Heart left ventricle (tissue), 16 donors: ENCODE measurements at regions not wholly inside any gene's neighbourhood (a gene's known extent, or its start where the extent isn't known, plus 50 kb on each side); places are given as distances from the start of the nearest gene placed in this dataset.

Experiments used
- ATAC-seq, 4 donors: fragments of 200-7000 bp; cut with Tn5 transposase; one replicate each; pipeline ENCODE4 v1.9.1; 2020 to 2022; ENCODE audit warnings: moderate library complexity in 4 of 4, mild to moderate bottlenecking in 3 of 4, moderate number of reproducible peaks in 1 of 4
- DNase-seq, 5 donors: peaks; one replicate each; pipeline ENCODE4 v3.0.0-alpha.2; 2020
- H3K27ac ChIP-seq, 12 donors: fragments of 200-600 bp; sonication (generic) in 4 of 12; one replicate each; pipeline versions ENCODE4 v1.5.0 to v1.8.0; 2016 to 2022; ENCODE audit warnings: mild to moderate bottlenecking in 2 of 12
- H3K27me3 ChIP-seq, 9 donors: fragments of 200-600 bp; sonication (generic) in 2 of 9; one replicate each; pipeline versions ENCODE4 v1.5.1 to v1.8.0; 2016 to 2022; ENCODE audit warnings: mild to moderate bottlenecking in 3 of 9
- H3K36me3 ChIP-seq, 9 donors: fragments of 200-600 bp; sonication (generic) in 2 of 9; one replicate each; pipeline versions ENCODE4 v1.5.0 to v1.8.0; 2018 to 2022; ENCODE audit warnings: mild to moderate bottlenecking in 2 of 9
- H3K4me1 ChIP-seq, 12 donors: fragments of 200-600 bp; sonication (generic) in 4 of 12; one replicate each; pipeline versions ENCODE4 v1.5.0 to v1.8.0; 2016 to 2022; ENCODE audit warnings: mild to moderate bottlenecking in 3 of 12
- H3K4me3 ChIP-seq, 12 donors: fragments of 200-600 bp; sonication (generic) in 4 of 12; one replicate each; pipeline versions ENCODE4 v1.5.0 to v1.8.0; 2017 to 2022; ENCODE audit warnings: mild to moderate bottlenecking in 9 of 12, moderate library complexity in 4 of 12
- H3K9me3 ChIP-seq, 12 donors: fragments of 200-600 bp; sonication (generic) in 4 of 12; one replicate each; pipeline versions ENCODE4 v1.5.0 to v1.8.0; 2016 to 2022; ENCODE audit warnings: mild to moderate bottlenecking in 1 of 12
- CTCF ChIP-seq, 12 donors: fragments of 200-600 bp; sonication (generic) in 4 of 12; IDR thresholded peaks; one replicate each; pipeline versions ENCODE4 v1.5.0 to v1.8.0; 2018 to 2022; ENCODE audit warnings: antibody characterized with exemption in 12 of 12, mild to moderate bottlenecking in 5 of 12
- POLR2A ChIP-seq, 2 donors: fragments of 450-650 bp; IDR thresholded peaks; one replicate each; pipeline ENCODE4 v1.6.1; 2017; ENCODE audit warnings: antibody characterized with exemption in 2 of 2, mild to moderate bottlenecking in 2 of 2, moderate library complexity in 2 of 2
- WGBS, 4 donors: extraction: QIAGEN DNeasy Blood & Tissue Kit in 2 of 4; methylation state at CpG; one replicate each; pipeline versions ENCODE4 v1.1.5 to v1.1.7; 2013 to 2018; 5-methylcytosine and 5-hydroxymethylcytosine counted together
- intact Hi-C, 10 donors: fragments of 100-400 bp; cut with DNase I; formaldehyde crosslinking; loops; one replicate each; pipeline versions ENCODE4 v1.11.1 to v1.14.2; 2022
- donor health status: ischemic (EF 13 %, LVEDD 7.1; RV severe dilation, severe dysfunction).
- donor health status: healthy with polysubstance abuse.
- donor health status: DM: no; HTN: yes; CAD: no.
- donor health status: DM: no; HTN: no; CAD: no.
- donor health status: ischemic (EF 25% LVEDD 6.9; RV normal size, moderate dysfunction).
- donor health status: ischemic (EF 25% LVEDD 5.7; RV mildly dilated, moderate dysfunction).
- donor health status: healthy.
- donor health status: DM: yes; HTN: yes; CAD: no.
- donor health status: ischemic (EF 35%, LVEDD 5.7; RV mildly dilated, moderate dysfunction).
- donor health status: nonischemic (EF 11% LVEDD 7.7; RV severe dilation, severe dysfunction).
- donor health status: DM: yes; HTN: yes; CAD: no.
- donor health status: PGD.
- donor health status: ischemic (EF 29% LVEDD 5.4; RV normal size, mild dysfunction).
- donor health status: nonischemic (EF 23%, LVEDD 6.1; RV moderate dilation, normal function).

- intact Hi-C loops = loop anchor here in 6 of 10 donors (5.0 to 10.0 kb wide), 4 partner anchors 68 to 182 kb away; partner anchors contain the start of gene PTPRM (in 3 of the 6)
- no peak for TF ChIP-seq POLR2A (IDR thresholded peaks at IDR 0.05)
- TF ChIP-seq CTCF (IDR thresholded peaks at IDR 0.05) = no peak
- WGBS, 4 donors = 84 to 94% (median 90%) methylated on average over 6 of the region's 6 CpGs
- ATAC-seq = no peak
- Histone ChIP-seq H3K36me3 (no peaks in the 10 kb centered on the region), H3K27me3 (no peaks in the 10 kb centered on the region), H3K4me1 (peaks cover 0 to 24% (median 10%) of the 10 kb centered on the region in 12 donors), H3K9me3 (no peaks in the 10 kb centered on the region), H3K27ac (no peak overlapping the region), H3K4me3 (no peak overlapping the region)
- DNase-seq = no peak
Observed at GRCh38 chr18:7457262-7457661, 109.9 kb upstream of the PTPRM start.

GRCh38 chr18:7458884-7459283, 108.2 kb upstream of the PTPRM start:
- peaks cover 0 to 33% (median 9%) of the 10 kb centered on the region in 12 donors for H3K4me1 ChIP-seq

GRCh38 chr18:7459851-7460770, 107.0 kb upstream of the PTPRM start:
- TF ChIP-seq POLR2A (IDR thresholded peaks at IDR 0.05) (no peak), CTCF (IDR thresholded peaks at IDR 0.05) (no peak)
- DNase-seq (peak; percentile 21 to 64 (median 42)), ATAC-seq (peak; percentile 16 to 87 (median 46))
- intact Hi-C loops = loop anchor here in 8 of 10 donors (2.0 to 10.0 kb wide), 6 partner anchors 53 to 185 kb away; partner anchors contain the start of gene PTPRM (in 5 of the 8)
- H3K9me3 ChIP-seq = no peaks in the 10 kb centered on the region
- peaks cover 0 to 40% (median 12%) of the 10 kb centered on the region in 12 donors for H3K4me1 ChIP-seq
- H3K27me3 ChIP-seq = no peaks in the 10 kb centered on the region
- no peaks in the 10 kb centered on the region for H3K36me3 ChIP-seq
- peak overlapping the region in 8 of 12 donors; percentile 13 to 51 (median 28) for H3K4me3 ChIP-seq
- peak overlapping the region; percentile 12 to 85 (median 51) for H3K27ac ChIP-seq
- WGBS, 4 donors = 57 to 67% (median 63%) methylated on average over 23 to 25 of the region's 25 CpGs

More at GRCh38 chr18:7458884-7459283, 108.2 kb upstream of the PTPRM start:
- Histone ChIP-seq H3K36me3 (no peaks in the 10 kb centered on the region), H3K9me3 (no peaks in the 10 kb centered on the region), H3K4me3 (no peak overlapping the region), H3K27me3 (no peaks in the 10 kb centered on the region), H3K27ac (peak overlapping the region; percentile 8 to 85 (median 58))
- WGBS, 4 donors = 46 to 67% (median 64%) methylated on average over 1 of the region's 1 CpG
- TF ChIP-seq POLR2A (IDR thresholded peaks at IDR 0.05) (no peak), CTCF (IDR thresholded peaks at IDR 0.05) (no peak)
- ATAC-seq (peak; percentile 60 to 82 (median 80)), DNase-seq (peak in 1 of 5 donors; percentile 55)
- intact Hi-C loops = loop anchor here in 7 of 10 donors (2.0 to 10.0 kb wide), 6 partner anchors 54 to 184 kb away; partner anchors contain the start of gene PTPRM (in 4 of the 7)
